IPS-15b (cell line): ENCODE measurements at regions not wholly inside any gene's neighbourhood (a gene's known extent, or its start where the extent isn't known, plus 50 kb on each side); places are given as distances from the start of the nearest gene placed in this dataset.

Experiments used
- H3K27me3 ChIP-seq: one replicate; pipeline ENCODE4 v1.6.1; 2013; ENCODE audit warnings: low read length; ENCODE audit not compliant: control insufficient read depth, insufficient read depth
- H3K36me3 ChIP-seq: one replicate; pipeline ENCODE4 v1.6.1; 2013; ENCODE audit warnings: low read length; ENCODE audit not compliant: control insufficient read depth, insufficient read depth
- H3K4me1 ChIP-seq: one replicate; pipeline ENCODE4 v1.6.1; 2013; ENCODE audit warnings: mild to moderate bottlenecking, low read length; ENCODE audit not compliant: control insufficient read depth, insufficient read depth
- H3K4me3 ChIP-seq: one replicate; pipeline ENCODE4 v1.5.1; 2013; ENCODE audit warnings: low read depth, low read length
- H3K9ac ChIP-seq: one replicate; pipeline ENCODE4 v1.6.1; 2013; ENCODE audit warnings: low read depth, mild to moderate bottlenecking, low read length
- H3K9me3 ChIP-seq: one replicate; pipeline ENCODE4 v1.6.1; 2013; ENCODE audit warnings: mild to moderate bottlenecking, low read length; ENCODE audit not compliant: control insufficient read depth, insufficient read depth

GRCh38 chr15:67979281-67979680, 74.8 kb upstream of the PIAS1 start:
- Histone ChIP-seq H3K4me3 (no peak overlapping the region), H3K9ac (no peak overlapping the region), H3K4me1 (peaks cover 3% of the 10 kb centered on the region), H3K36me3 (no peaks in the 10 kb centered on the region), H3K27me3 (no peaks in the 10 kb centered on the region), H3K9me3 (no peaks in the 10 kb centered on the region)

GRCh38 chr15:67980171-67980570, 73.9 kb upstream of the PIAS1 start:
- Histone ChIP-seq H3K36me3 (no peaks in the 10 kb centered on the region), H3K27me3 (no peaks in the 10 kb centered on the region), H3K9me3 (no peaks in the 10 kb centered on the region), H3K9ac (no peak overlapping the region), H3K4me1 (peaks cover 3% of the 10 kb centered on the region), H3K4me3 (no peak overlapping the region)

DNA sequence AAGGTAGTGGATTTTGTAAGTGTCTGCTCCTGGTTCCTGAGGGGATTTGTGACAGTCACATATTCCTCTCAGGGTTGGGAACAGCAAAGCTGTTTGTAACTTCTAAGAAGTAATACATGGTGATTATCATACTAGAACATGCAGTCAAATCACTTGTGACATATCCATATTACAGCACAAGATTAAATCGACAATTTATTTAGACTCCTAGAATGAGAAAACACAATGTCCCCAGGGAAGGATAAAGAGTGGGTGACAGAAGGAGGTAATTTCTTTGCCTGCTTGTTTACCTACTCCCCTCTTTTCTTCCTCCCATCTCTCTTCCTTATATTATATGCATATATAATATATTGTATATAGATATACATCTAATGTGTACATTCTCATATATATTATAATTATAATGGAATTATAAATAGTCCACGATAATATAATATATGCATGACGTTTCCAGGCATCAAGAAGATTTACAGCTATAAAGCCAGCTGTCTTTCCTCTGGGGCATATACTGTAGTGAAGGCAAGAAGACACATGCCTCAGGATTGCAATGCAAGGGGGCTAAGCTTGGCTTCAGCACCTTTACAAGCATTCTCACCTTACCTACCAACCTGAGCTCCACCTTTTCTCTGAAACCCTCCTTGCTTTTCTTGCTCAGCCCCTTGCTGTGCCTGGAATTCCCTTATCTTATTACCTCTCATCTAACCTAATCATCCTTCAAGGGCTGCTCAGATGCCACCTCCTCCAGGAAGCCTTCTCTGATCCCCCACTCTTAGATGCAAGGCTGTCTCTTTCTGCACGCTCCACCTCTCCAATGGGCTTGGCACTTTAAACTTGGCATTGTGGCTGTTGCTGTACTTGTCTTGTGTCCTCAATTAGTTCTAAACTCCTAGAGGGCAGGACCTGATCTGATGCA, 73.1 kb upstream of the PIAS1 start:
- H3K4me1 ChIP-seq, result peaks cover 3% of the 10 kb centered on the region
- no peaks in the 10 kb centered on the region for H3K27me3 ChIP-seq
- no peak overlapping the region for H3K9ac ChIP-seq
- no peaks in the 10 kb centered on the region for H3K36me3 ChIP-seq
- H3K9me3 ChIP-seq, result no peaks in the 10 kb centered on the region
- H3K4me3 ChIP-seq, result no peak overlapping the region

DNA sequence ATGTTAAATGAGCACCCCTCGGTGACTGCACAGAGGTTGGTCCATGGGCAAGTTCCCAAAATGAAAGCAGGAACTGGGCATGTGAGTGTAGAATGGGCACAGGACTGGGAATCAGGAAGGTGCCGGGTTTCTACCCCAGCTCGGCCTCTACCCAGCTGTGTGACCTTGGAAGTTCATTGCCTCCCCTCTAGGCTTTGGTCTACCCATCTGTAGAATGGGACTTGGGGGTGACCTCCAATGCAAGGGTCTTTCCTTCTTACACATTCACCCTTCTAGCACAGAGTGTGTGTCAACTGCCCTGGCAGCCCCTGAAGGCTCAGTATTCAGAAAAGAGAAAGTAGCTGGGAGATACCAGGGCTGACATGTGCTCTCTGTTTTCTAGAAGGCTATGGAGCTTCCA, 72.3 kb upstream of the PIAS1 start:
- H3K27me3 ChIP-seq, result no peaks in the 10 kb centered on the region
- H3K9ac ChIP-seq, result no peak overlapping the region
- H3K4me3 ChIP-seq, result no peak overlapping the region
- H3K9me3 ChIP-seq, result no peaks in the 10 kb centered on the region
- H3K36me3 ChIP-seq, result no peaks in the 10 kb centered on the region
- H3K4me1 ChIP-seq, result peaks cover 3% of the 10 kb centered on the region

GRCh38 chr15:67991706-67992105, 62.4 kb upstream of the PIAS1 start:
- H3K36me3 ChIP-seq, result no peaks in the 10 kb centered on the region
- H3K27me3 ChIP-seq, result no peaks in the 10 kb centered on the region
- H3K9ac ChIP-seq, result no peak overlapping the region
- no peaks in the 10 kb centered on the region for H3K9me3 ChIP-seq
- H3K4me3 ChIP-seq, result no peak overlapping the region
- no peaks in the 10 kb centered on the region for H3K4me1 ChIP-seq

- no peaks in the 10 kb centered on the region for H3K27me3 ChIP-seq
- no peaks in the 10 kb centered on the region for H3K36me3 ChIP-seq
- H3K4me3 ChIP-seq, result no peak overlapping the region
- no peak overlapping the region for H3K9ac ChIP-seq
- no peaks in the 10 kb centered on the region for H3K9me3 ChIP-seq
- no peaks in the 10 kb centered on the region for H3K4me1 ChIP-seq
These were observed 61.7 kb upstream of the PIAS1 start for GRCh38 chr15:67992411-67992810.

- Histone ChIP-seq H3K36me3 (no peaks in the 10 kb centered on the region), H3K4me1 (no peaks in the 10 kb centered on the region), H3K9ac (no peak overlapping the region), H3K4me3 (no peak overlapping the region), H3K9me3 (no peaks in the 10 kb centered on the region), H3K27me3 (no peaks in the 10 kb centered on the region)
These were observed 61.3 kb upstream of the PIAS1 start for GRCh38 chr15:67992834-67993233.

DNA sequence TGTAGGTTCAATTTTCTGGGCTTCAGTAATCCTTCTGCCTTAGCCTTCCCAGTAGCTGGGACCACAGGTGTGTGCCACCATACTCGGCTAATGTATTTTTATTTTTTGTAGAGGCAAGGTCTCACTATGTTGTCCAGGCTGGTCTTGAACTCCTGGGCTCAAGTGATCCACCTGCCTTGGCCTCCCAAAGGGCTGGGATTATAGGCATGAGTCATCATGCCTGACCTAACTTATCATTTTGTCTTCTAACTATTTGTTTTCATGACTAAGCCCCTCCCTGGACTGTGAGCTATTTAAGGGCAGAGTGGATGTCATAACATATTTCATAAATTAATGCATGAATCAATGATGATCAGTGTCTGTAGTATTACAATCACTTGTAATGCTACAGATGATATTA, 56.1 kb upstream of the PIAS1 start:
- Histone ChIP-seq H3K36me3 (no peaks in the 10 kb centered on the region), H3K9me3 (no peaks in the 10 kb centered on the region), H3K4me3 (no peak overlapping the region), H3K4me1 (no peaks in the 10 kb centered on the region), H3K9ac (no peak overlapping the region), H3K27me3 (no peaks in the 10 kb centered on the region)

GRCh38 chr15:67998599-67999133, 55.4 kb upstream of the PIAS1 start:
- no peak overlapping the region for H3K9ac ChIP-seq
- H3K36me3 ChIP-seq, result no peaks in the 10 kb centered on the region
- H3K9me3 ChIP-seq, result no peaks in the 10 kb centered on the region
- H3K4me1 ChIP-seq, result no peaks in the 10 kb centered on the region
- no peak overlapping the region for H3K4me3 ChIP-seq
- no peaks in the 10 kb centered on the region for H3K27me3 ChIP-seq

- Histone ChIP-seq H3K9me3 (no peaks in the 10 kb centered on the region), H3K4me1 (no peaks in the 10 kb centered on the region), H3K36me3 (no peaks in the 10 kb centered on the region), H3K4me3 (no peak overlapping the region), H3K27me3 (no peaks in the 10 kb centered on the region), H3K9ac (no peak overlapping the region)
These were observed 54.6 kb upstream of the PIAS1 start for GRCh38 chr15:67999320-68000100.

- H3K4me1 ChIP-seq, result no peaks in the 10 kb centered on the region
- H3K4me3 ChIP-seq, result no peak overlapping the region
- no peaks in the 10 kb centered on the region for H3K27me3 ChIP-seq
- no peaks in the 10 kb centered on the region for H3K36me3 ChIP-seq
- H3K9me3 ChIP-seq, result no peaks in the 10 kb centered on the region
- H3K9ac ChIP-seq, result no peak overlapping the region
These were observed 53.4 kb upstream of the PIAS1 start for GRCh38 chr15:68000754-68001153.
